DOHH2 (cell line): ENCODE measurements at regions not wholly inside any gene's neighbourhood (a gene's known extent, or its start where the extent isn't known, plus 50 kb on each side); places are given as distances from the start of the nearest gene placed in this dataset.

Experiments used
- H3F3A ChIP-seq: fragments of 200-600 bp; sonication (generic), shearing (Covaris generic); 2 replicates; pipeline ENCODE4 v1.6.0; 2016; ENCODE audit warnings: antibody characterized with exemption, mild to moderate bottlenecking; ENCODE audit not compliant: control insufficient read depth, insufficient read depth
- H3K27ac ChIP-seq: fragments of 200-600 bp; sonication (generic); 2 replicates; pipeline ENCODE4 v1.5.1; 2014; ENCODE audit warnings: low read depth, mild to moderate bottlenecking, low read length, moderate library complexity
- H3K27me3 ChIP-seq: fragments of 200-600 bp; sonication (generic); 2 replicates; pipeline ENCODE4 v1.6.1; 2014; ENCODE audit warnings: mild to moderate bottlenecking, low read length, mixed read lengths; ENCODE audit not compliant: control insufficient read depth
- H3K36me3 ChIP-seq: fragments of 200-600 bp; sonication (generic); 2 replicates; pipeline ENCODE4 v1.6.1; 2014; ENCODE audit warnings: mild to moderate bottlenecking, low read length, moderate library complexity, mixed read lengths; ENCODE audit not compliant: control insufficient read depth
- H3K4me1 ChIP-seq: fragments of 200-600 bp; sonication (generic); 2 replicates; pipeline ENCODE4 v1.6.1; 2014; ENCODE audit warnings: mild to moderate bottlenecking, low read length, mixed read lengths; ENCODE audit not compliant: control insufficient read depth
- H3K4me2 ChIP-seq: fragments of 200-600 bp; sonication (generic); 2 replicates; pipeline ENCODE4 v1.6.0; 2014; ENCODE audit warnings: mild to moderate bottlenecking, low read length, moderate library complexity
- H3K4me3 ChIP-seq: fragments of 200-600 bp; sonication (generic); 2 replicates; pipeline ENCODE4 v1.5.1; 2014; ENCODE audit warnings: mild to moderate bottlenecking, low read length, mixed read lengths
- H3K79me2 ChIP-seq: fragments of 200-600 bp; sonication (generic); 2 replicates; pipeline ENCODE4 v1.6.1; 2014; ENCODE audit warnings: mild to moderate bottlenecking, low read length, mixed read lengths; ENCODE audit not compliant: control insufficient read depth
- H3K9me2 ChIP-seq: fragments of 200-600 bp; sonication (generic); replicated peaks from 2 replicates; pipeline ENCODE4 v1.6.1; 2014; ENCODE audit warnings: mild to moderate bottlenecking, low read length, mixed read lengths; ENCODE audit not compliant: control insufficient read depth
- H3K9me3 ChIP-seq: fragments of 200-600 bp; sonication (generic); 2 replicates; pipeline ENCODE4 v1.6.1; 2014; ENCODE audit warnings: antibody characterized with exemption, low read length, mixed read lengths; ENCODE audit not compliant: control insufficient read depth, insufficient read depth
- H4K20me1 ChIP-seq: fragments of 200-600 bp; sonication (generic); 2 replicates; pipeline ENCODE4 v1.6.0; 2014; ENCODE audit warnings: low read depth, mild to moderate bottlenecking, antibody characterized with exemption, low read length, moderate library complexity; ENCODE audit not compliant: control insufficient read depth, insufficient read depth
- CTCF ChIP-seq: fragments of 200-600 bp; sonication (generic); IDR thresholded peaks from one replicate; pipeline ENCODE4 v1.5.1; 2014; ENCODE audit warnings: antibody characterized with exemption, mild to moderate bottlenecking, low read depth, low read length; ENCODE audit not compliant: poor library complexity, severe bottlenecking
- EZH2phosphoT487 ChIP-seq: fragments of 200-600 bp; sonication (generic); IDR thresholded peaks from 2 replicates; pipeline ENCODE4 v1.6.1; 2017; ENCODE audit warnings: borderline replicate concordance, mild to moderate bottlenecking, antibody characterized with exemption, low read length, moderate library complexity, mixed read lengths

GRCh38 chr10:30536578-30536977, 93.0 kb downstream of the LYZL2 start:
- H3K36me3 ChIP-seq = no peaks in the 10 kb centered on the region
- no peak overlapping the region for H3K4me2 ChIP-seq
- H3F3A ChIP-seq = peaks cover 2% of the 10 kb centered on the region; the same call in 1 of the 2 replicates
- TF ChIP-seq EZH2phosphoT487 (no peak), CTCF (no peak)
- no peak overlapping the region for H3K27ac ChIP-seq
- H3K9me3 ChIP-seq = no peaks in the 10 kb centered on the region
- H3K4me3 ChIP-seq = no peak overlapping the region
- no peaks in the 10 kb centered on the region for H3K79me2 ChIP-seq
- no peaks in the 10 kb centered on the region for H3K9me2 ChIP-seq
- no peaks in the 10 kb centered on the region for H4K20me1 ChIP-seq
- peaks cover 9% of the 10 kb centered on the region; the same call in 1 of the 2 replicates for H3K4me1 ChIP-seq
- H3K27me3 ChIP-seq = peaks cover 15% of the 10 kb centered on the region

- Histone ChIP-seq H3F3A (peaks cover 2% of the 10 kb centered on the region; the same call in 1 of the 2 replicates), H3K9me3 (no peaks in the 10 kb centered on the region), H3K4me2 (no peak overlapping the region), H3K79me2 (no peaks in the 10 kb centered on the region), H3K9me2 (no peaks in the 10 kb centered on the region), H3K4me1 (peaks cover 9% of the 10 kb centered on the region; the same call in 1 of the 2 replicates), H3K27ac (no peak overlapping the region), H4K20me1 (no peaks in the 10 kb centered on the region), H3K36me3 (no peaks in the 10 kb centered on the region), H3K4me3 (no peak overlapping the region), H3K27me3 (peaks cover 15% of the 10 kb centered on the region)
- no peak for TF ChIP-seq CTCF
Observed at GRCh38 chr10:30535677-30536076, 93.9 kb downstream of the LYZL2 start.

- no peaks in the 10 kb centered on the region for H4K20me1 ChIP-seq
- peak overlapping the region; percentile 31; the same call in 1 of the 2 replicates for H3K4me2 ChIP-seq
- no peaks in the 10 kb centered on the region for H3K79me2 ChIP-seq
- no peak overlapping the region for H3K27ac ChIP-seq
- no peaks in the 10 kb centered on the region for H3K36me3 ChIP-seq
- no peaks in the 10 kb centered on the region for H3K9me3 ChIP-seq
- H3F3A ChIP-seq = peaks cover 2% of the 10 kb centered on the region; the same call in 1 of the 2 replicates
- H3K4me1 ChIP-seq = peaks cover 18% of the 10 kb centered on the region
- peaks cover 15% of the 10 kb centered on the region for H3K27me3 ChIP-seq
- no peak overlapping the region for H3K4me3 ChIP-seq
- no peaks in the 10 kb centered on the region for H3K9me2 ChIP-seq
- TF ChIP-seq CTCF = peak; percentile 81
- TF ChIP-seq EZH2phosphoT487 = no peak
Observed at GRCh38 chr10:30534465-30535144, 94.9 kb downstream of the LYZL2 start.
